ENCODE measurements at regions not wholly inside any gene's neighbourhood (a gene's known extent, or its start where the extent isn't known, plus 50 kb on each side); places are given as distances from the start of the nearest gene placed in this dataset.

DNA sequence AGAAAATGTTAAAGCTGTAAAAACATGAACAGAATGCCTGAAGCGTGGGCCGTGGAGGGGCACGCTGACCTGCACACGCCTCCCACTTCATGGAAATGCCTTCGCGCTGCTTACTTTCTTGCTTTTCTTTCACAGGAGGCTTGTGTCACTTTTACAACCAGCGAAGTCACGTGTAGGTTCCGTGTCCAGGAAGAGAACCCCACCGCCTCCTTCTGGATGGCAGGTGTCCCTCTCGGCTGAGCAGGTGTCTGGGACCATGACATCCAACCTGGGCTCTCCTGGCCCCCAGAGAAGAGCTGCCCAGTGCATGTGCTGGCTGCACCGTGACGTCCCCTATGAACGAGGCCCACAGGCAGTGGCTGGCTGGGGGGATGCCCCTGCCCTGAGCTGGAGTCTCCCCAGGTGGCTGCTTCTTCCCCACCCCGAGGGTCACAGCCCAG is 345.0 kb upstream of the SFSWAP start:
- TF ChIP-seq MXI1 (conservative IDR thresholded peaks at IDR 0.05; ENCODE audit: poor library complexity, severe bottlenecking) (no peak), TAF1 (IDR thresholded peaks at IDR 0.05; ENCODE audit: low read depth) (no peak), RAD21 (conservative IDR thresholded peaks at IDR 0.05) (no peak), EP300 (conservative IDR thresholded peaks at IDR 0.05; ENCODE audit: poor library complexity, severe bottlenecking) (no peak), POLR2AphosphoS5 (IDR thresholded peaks at IDR 0.05) (no peak)
- TF ChIP-seq, protein P1, sequence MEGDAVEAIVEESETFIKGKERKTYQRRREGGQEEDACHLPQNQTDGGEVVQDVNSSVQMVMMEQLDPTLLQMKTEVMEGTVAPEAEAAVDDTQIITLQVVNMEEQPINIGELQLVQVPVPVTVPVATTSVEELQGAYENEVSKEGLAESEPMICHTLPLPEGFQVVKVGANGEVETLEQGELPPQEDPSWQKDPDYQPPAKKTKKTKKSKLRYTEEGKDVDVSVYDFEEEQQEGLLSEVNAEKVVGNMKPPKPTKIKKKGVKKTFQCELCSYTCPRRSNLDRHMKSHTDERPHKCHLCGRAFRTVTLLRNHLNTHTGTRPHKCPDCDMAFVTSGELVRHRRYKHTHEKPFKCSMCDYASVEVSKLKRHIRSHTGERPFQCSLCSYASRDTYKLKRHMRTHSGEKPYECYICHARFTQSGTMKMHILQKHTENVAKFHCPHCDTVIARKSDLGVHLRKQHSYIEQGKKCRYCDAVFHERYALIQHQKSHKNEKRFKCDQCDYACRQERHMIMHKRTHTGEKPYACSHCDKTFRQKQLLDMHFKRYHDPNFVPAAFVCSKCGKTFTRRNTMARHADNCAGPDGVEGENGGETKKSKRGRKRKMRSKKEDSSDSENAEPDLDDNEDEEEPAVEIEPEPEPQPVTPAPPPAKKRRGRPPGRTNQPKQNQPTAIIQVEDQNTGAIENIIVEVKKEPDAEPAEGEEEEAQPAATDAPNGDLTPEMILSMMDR (IDR thresholded peaks at IDR 0.05; ENCODE audit: poor library complexity, severe bottlenecking) = no peak
- TF ChIP-seq, protein P2, sequence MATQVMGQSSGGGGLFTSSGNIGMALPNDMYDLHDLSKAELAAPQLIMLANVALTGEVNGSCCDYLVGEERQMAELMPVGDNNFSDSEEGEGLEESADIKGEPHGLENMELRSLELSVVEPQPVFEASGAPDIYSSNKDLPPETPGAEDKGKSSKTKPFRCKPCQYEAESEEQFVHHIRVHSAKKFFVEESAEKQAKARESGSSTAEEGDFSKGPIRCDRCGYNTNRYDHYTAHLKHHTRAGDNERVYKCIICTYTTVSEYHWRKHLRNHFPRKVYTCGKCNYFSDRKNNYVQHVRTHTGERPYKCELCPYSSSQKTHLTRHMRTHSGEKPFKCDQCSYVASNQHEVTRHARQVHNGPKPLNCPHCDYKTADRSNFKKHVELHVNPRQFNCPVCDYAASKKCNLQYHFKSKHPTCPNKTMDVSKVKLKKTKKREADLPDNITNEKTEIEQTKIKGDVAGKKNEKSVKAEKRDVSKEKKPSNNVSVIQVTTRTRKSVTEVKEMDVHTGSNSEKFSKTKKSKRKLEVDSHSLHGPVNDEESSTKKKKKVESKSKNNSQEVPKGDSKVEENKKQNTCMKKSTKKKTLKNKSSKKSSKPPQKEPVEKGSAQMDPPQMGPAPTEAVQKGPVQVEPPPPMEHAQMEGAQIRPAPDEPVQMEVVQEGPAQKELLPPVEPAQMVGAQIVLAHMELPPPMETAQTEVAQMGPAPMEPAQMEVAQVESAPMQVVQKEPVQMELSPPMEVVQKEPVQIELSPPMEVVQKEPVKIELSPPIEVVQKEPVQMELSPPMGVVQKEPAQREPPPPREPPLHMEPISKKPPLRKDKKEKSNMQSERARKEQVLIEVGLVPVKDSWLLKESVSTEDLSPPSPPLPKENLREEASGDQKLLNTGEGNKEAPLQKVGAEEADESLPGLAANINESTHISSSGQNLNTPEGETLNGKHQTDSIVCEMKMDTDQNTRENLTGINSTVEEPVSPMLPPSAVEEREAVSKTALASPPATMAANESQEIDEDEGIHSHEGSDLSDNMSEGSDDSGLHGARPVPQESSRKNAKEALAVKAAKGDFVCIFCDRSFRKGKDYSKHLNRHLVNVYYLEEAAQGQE (IDR thresholded peaks at IDR 0.05; ENCODE audit: borderline replicate concordance) = no peak

Measured in neural cell (in vitro differentiated cells).